ENCODE measurements at regions not wholly inside any gene's neighbourhood (a gene's known extent, or its start where the extent isn't known, plus 50 kb on each side); places are given as distances from the start of the nearest gene placed in this dataset.

DNA sequence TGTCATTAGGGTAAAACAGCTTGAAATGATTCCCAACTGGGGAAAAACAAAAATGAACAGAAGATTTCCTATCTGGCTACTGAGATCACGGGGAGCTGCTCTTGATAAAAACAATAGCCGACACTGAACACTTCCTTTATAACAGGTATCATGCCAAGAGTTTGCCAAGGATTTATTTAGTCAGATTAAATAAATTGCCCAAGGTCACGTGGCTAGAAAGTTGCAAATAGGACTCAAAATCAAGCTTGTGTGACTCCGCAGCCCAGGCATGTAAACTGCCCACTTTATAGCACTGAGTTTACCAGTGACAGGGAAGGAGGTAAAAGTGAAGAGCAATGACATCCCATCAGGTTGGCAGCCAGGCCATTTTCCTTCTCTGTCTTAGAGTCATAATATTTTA lies 120.7 kb upstream of the ZNF618 start:
- H3F3A ChIP-seq (ENCODE audit: insufficient read depth, low read length, poor library complexity, severe bottlenecking) = no peaks in the 10 kb centered on the region
- no peaks in the 10 kb centered on the region for H4K20me1 ChIP-seq (ENCODE audit: insufficient read depth)
- H3K4me2 ChIP-seq (ENCODE audit: low read length) = no peak overlapping the region
- no peaks in the 10 kb centered on the region for H3K27me3 ChIP-seq (ENCODE audit: insufficient read depth, low read depth, low read length)
- TF ChIP-seq, protein P1, sequence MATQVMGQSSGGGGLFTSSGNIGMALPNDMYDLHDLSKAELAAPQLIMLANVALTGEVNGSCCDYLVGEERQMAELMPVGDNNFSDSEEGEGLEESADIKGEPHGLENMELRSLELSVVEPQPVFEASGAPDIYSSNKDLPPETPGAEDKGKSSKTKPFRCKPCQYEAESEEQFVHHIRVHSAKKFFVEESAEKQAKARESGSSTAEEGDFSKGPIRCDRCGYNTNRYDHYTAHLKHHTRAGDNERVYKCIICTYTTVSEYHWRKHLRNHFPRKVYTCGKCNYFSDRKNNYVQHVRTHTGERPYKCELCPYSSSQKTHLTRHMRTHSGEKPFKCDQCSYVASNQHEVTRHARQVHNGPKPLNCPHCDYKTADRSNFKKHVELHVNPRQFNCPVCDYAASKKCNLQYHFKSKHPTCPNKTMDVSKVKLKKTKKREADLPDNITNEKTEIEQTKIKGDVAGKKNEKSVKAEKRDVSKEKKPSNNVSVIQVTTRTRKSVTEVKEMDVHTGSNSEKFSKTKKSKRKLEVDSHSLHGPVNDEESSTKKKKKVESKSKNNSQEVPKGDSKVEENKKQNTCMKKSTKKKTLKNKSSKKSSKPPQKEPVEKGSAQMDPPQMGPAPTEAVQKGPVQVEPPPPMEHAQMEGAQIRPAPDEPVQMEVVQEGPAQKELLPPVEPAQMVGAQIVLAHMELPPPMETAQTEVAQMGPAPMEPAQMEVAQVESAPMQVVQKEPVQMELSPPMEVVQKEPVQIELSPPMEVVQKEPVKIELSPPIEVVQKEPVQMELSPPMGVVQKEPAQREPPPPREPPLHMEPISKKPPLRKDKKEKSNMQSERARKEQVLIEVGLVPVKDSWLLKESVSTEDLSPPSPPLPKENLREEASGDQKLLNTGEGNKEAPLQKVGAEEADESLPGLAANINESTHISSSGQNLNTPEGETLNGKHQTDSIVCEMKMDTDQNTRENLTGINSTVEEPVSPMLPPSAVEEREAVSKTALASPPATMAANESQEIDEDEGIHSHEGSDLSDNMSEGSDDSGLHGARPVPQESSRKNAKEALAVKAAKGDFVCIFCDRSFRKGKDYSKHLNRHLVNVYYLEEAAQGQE (IDR thresholded peaks at IDR 0.05; ENCODE audit: borderline replicate concordance) = no peak
- TF ChIP-seq POLR2AphosphoS5 (IDR thresholded peaks at IDR 0.05) = no peak
- no peak for TF ChIP-seq EP300 (conservative IDR thresholded peaks at IDR 0.05; ENCODE audit: poor library complexity, severe bottlenecking)
- no peak for TF ChIP-seq SMC3 (conservative IDR thresholded peaks at IDR 0.05; ENCODE audit: poor library complexity)
- TF ChIP-seq, protein P2, sequence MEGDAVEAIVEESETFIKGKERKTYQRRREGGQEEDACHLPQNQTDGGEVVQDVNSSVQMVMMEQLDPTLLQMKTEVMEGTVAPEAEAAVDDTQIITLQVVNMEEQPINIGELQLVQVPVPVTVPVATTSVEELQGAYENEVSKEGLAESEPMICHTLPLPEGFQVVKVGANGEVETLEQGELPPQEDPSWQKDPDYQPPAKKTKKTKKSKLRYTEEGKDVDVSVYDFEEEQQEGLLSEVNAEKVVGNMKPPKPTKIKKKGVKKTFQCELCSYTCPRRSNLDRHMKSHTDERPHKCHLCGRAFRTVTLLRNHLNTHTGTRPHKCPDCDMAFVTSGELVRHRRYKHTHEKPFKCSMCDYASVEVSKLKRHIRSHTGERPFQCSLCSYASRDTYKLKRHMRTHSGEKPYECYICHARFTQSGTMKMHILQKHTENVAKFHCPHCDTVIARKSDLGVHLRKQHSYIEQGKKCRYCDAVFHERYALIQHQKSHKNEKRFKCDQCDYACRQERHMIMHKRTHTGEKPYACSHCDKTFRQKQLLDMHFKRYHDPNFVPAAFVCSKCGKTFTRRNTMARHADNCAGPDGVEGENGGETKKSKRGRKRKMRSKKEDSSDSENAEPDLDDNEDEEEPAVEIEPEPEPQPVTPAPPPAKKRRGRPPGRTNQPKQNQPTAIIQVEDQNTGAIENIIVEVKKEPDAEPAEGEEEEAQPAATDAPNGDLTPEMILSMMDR (IDR thresholded peaks at IDR 0.05; ENCODE audit: poor library complexity, severe bottlenecking) = no peak
- TF ChIP-seq EZH2 (IDR thresholded peaks at IDR 0.05; ENCODE audit: borderline replicate concordance, insufficient read depth, low read length, poor library complexity, severe bottlenecking) = no peak
- no peak for TF ChIP-seq MXI1 (conservative IDR thresholded peaks at IDR 0.05; ENCODE audit: poor library complexity, severe bottlenecking)
- TF ChIP-seq TAF1 (IDR thresholded peaks at IDR 0.05; ENCODE audit: low read depth) = no peak
- TF ChIP-seq RAD21 (conservative IDR thresholded peaks at IDR 0.05) = no peak
- no peaks in the 10 kb centered on the region for H3K36me3 ChIP-seq (ENCODE audit: insufficient read depth, low read length)
- H2AFZ ChIP-seq (ENCODE audit: low read depth, low read length) = no peak overlapping the region
- H3K27ac ChIP-seq (ENCODE audit: low read length) = no peak overlapping the region
- no peaks in the 10 kb centered on the region for H3K9me2 ChIP-seq (ENCODE audit: insufficient read depth, low read length)
- no peaks in the 10 kb centered on the region for H3K79me2 ChIP-seq (replicated peaks; ENCODE audit: insufficient read depth, low read length)
- no peak overlapping the region for H3K9ac ChIP-seq (ENCODE audit: low read length)
- peaks cover 5% of the 10 kb centered on the region for H3K9me3 ChIP-seq (ENCODE audit: low read length)
- no peak overlapping the region for H3K4me3 ChIP-seq (ENCODE audit: low read length)

DNA sequence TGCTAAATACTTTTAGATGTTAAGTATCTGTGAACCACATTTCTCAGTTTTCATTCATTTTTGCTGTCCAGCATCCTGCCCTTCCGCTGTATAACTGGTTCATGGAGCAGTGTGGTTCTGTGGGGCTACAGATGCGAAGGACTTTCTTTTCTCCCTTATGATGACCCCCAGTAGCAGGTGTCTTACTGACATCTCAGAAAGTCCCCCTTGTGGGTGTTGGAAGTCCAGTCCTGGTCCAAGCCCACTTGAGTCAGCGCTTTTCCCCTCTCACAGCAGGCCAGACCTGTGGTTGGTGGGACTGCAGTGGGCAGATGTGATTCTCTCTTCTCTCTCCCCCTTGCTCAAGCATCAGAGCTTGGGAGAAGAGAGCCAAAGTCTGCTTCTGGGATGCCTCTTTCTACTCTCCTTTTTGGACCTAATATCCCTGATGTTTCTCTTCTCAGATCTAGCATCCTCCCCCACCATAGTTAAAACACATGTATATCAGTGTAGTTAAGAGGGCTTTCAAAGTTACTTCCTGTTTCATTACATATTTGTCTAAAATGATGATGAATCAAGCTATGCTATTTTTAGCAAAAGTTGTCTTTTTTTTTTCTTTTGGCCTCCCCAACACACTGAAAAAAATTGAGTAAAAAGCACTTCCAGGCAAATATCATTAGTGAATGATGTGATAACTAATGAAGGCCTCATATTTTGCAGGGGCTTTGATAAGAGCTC lies 119.5 kb upstream of the ZNF618 start:
- H3K4me2 ChIP-seq (ENCODE audit: low read length) = no peak overlapping the region
- no peak overlapping the region for H2AFZ ChIP-seq (ENCODE audit: low read depth, low read length)

More for the DNA sequence above, 119.5 kb upstream of the ZNF618 start:
- Histone ChIP-seq H3K36me3 (ENCODE audit: insufficient read depth, low read length) (no peaks in the 10 kb centered on the region), H3K27me3 (ENCODE audit: insufficient read depth, low read depth, low read length) (no peaks in the 10 kb centered on the region), H3K9ac (ENCODE audit: low read length) (no peak overlapping the region), H3K79me2 (replicated peaks; ENCODE audit: insufficient read depth, low read length) (no peaks in the 10 kb centered on the region), H4K20me1 (ENCODE audit: insufficient read depth) (no peaks in the 10 kb centered on the region), H3K9me3 (ENCODE audit: low read length) (peaks cover 5% of the 10 kb centered on the region), H3K9me2 (ENCODE audit: insufficient read depth, low read length) (no peaks in the 10 kb centered on the region), H3F3A (ENCODE audit: insufficient read depth, low read length, poor library complexity, severe bottlenecking) (no peaks in the 10 kb centered on the region), H3K4me3 (ENCODE audit: low read length) (no peak overlapping the region), H3K27ac (ENCODE audit: low read length) (no peak overlapping the region)
- TF ChIP-seq EP300 (conservative IDR thresholded peaks at IDR 0.05; ENCODE audit: poor library complexity, severe bottlenecking) = no peak
- TF ChIP-seq, protein P1 (IDR thresholded peaks at IDR 0.05; ENCODE audit: borderline replicate concordance) = no peak
- TF ChIP-seq RAD21 (conservative IDR thresholded peaks at IDR 0.05) = no peak
- TF ChIP-seq EZH2 (IDR thresholded peaks at IDR 0.05; ENCODE audit: borderline replicate concordance, insufficient read depth, low read length, poor library complexity, severe bottlenecking) = no peak
- TF ChIP-seq SMC3 (conservative IDR thresholded peaks at IDR 0.05; ENCODE audit: poor library complexity) = no peak

All from neural cell (in vitro differentiated cells).